Liver (tissue), 3 donors: ENCODE measurements at regions not wholly inside any gene's neighbourhood (a gene's known extent, or its start where the extent isn't known, plus 50 kb on each side); places are given as distances from the start of the nearest gene placed in this dataset.

Experiments
- EGR1 ChIP-seq, 2 donors: IDR thresholded peaks; 2 replicates each; pipeline ENCODE4 v1.6.1; 2016 to 2018; ENCODE audit warnings: antibody characterized with exemption in 2 of 2, low read depth in 2 of 2
- FOXA1 ChIP-seq: IDR thresholded peaks from 2 replicates; pipeline ENCODE4 v1.6.1; 2016; ENCODE audit warnings: antibody characterized with exemption
- FOXA2 ChIP-seq: IDR thresholded peaks from 2 replicates; pipeline ENCODE4 v1.6.1; 2016; ENCODE audit warnings: antibody characterized with exemption
- GABPA ChIP-seq, 2 donors: IDR thresholded peaks in 1 of 2; conservative IDR thresholded peaks in 1 of 2; 2 replicates each; pipeline ENCODE4 v1.6.1; 2016; ENCODE audit warnings: antibody characterized with exemption in 2 of 2, mild to moderate bottlenecking in 1 of 2, moderate library complexity in 1 of 2
- HNF4A ChIP-seq, 2 donors: conservative IDR thresholded peaks; 2 replicates each; pipeline ENCODE4 v1.6.1; 2016; ENCODE audit warnings: antibody characterized with exemption in 2 of 2, mild to moderate bottlenecking in 2 of 2
- JUND ChIP-seq, 2 donors: IDR thresholded peaks; 2 replicates each; pipeline ENCODE4 v1.6.1; 2016; ENCODE audit warnings: antibody characterized with exemption in 2 of 2
- MAX ChIP-seq: IDR thresholded peaks from 2 replicates; pipeline ENCODE4 v1.6.1; 2016; ENCODE audit warnings: antibody characterized with exemption
- RAD21 ChIP-seq, 2 donors: IDR thresholded peaks; 2 replicates each; pipeline ENCODE4 v1.6.1; 2016; ENCODE audit warnings: antibody characterized with exemption in 2 of 2, mild to moderate bottlenecking in 2 of 2
- SP1 ChIP-seq: IDR thresholded peaks from 2 replicates; pipeline ENCODE4 v1.6.1; 2018; ENCODE audit warnings: antibody characterized with exemption, mild to moderate bottlenecking
- TAF1 ChIP-seq: conservative IDR thresholded peaks from 2 replicates; pipeline ENCODE4 v1.6.1; 2016; ENCODE audit warnings: antibody characterized with exemption, mild to moderate bottlenecking
- YY1 ChIP-seq: IDR thresholded peaks from 2 replicates; pipeline ENCODE4 v1.6.1; 2016; ENCODE audit warnings: antibody characterized with exemption, mild to moderate bottlenecking
- ZBTB33 ChIP-seq: IDR thresholded peaks from 2 replicates; pipeline ENCODE4 v1.6.1; 2016; ENCODE audit warnings: antibody characterized with exemption
- TF ChIP-seq, protein P1 (sequence below): fragments of 150-350 bp; IDR thresholded peaks from 2 replicates; pipeline ENCODE4 v1.5.1; 2017; ENCODE audit warnings: improper control_type of control experiment, low read depth, low read length; ENCODE audit not compliant: missing input control
- TF ChIP-seq, protein P2 (sequence below): IDR thresholded peaks from 2 replicates; pipeline ENCODE4 v1.6.1; 2016; ENCODE audit warnings: antibody characterized with exemption, mild to moderate bottlenecking
- donor health status: healthy.
- donor health status: healthy.

GRCh38 chr11:50379484-50379883 lies 346.8 kb downstream of the OR4C45 start:
- TF ChIP-seq, protein P1, sequence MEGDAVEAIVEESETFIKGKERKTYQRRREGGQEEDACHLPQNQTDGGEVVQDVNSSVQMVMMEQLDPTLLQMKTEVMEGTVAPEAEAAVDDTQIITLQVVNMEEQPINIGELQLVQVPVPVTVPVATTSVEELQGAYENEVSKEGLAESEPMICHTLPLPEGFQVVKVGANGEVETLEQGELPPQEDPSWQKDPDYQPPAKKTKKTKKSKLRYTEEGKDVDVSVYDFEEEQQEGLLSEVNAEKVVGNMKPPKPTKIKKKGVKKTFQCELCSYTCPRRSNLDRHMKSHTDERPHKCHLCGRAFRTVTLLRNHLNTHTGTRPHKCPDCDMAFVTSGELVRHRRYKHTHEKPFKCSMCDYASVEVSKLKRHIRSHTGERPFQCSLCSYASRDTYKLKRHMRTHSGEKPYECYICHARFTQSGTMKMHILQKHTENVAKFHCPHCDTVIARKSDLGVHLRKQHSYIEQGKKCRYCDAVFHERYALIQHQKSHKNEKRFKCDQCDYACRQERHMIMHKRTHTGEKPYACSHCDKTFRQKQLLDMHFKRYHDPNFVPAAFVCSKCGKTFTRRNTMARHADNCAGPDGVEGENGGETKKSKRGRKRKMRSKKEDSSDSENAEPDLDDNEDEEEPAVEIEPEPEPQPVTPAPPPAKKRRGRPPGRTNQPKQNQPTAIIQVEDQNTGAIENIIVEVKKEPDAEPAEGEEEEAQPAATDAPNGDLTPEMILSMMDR, result no peak
- TF ChIP-seq SP1, result no peak
- no peak for TF ChIP-seq MAX
- TF ChIP-seq TAF1, result no peak
- TF ChIP-seq YY1, result no peak
- TF ChIP-seq, protein P2, sequence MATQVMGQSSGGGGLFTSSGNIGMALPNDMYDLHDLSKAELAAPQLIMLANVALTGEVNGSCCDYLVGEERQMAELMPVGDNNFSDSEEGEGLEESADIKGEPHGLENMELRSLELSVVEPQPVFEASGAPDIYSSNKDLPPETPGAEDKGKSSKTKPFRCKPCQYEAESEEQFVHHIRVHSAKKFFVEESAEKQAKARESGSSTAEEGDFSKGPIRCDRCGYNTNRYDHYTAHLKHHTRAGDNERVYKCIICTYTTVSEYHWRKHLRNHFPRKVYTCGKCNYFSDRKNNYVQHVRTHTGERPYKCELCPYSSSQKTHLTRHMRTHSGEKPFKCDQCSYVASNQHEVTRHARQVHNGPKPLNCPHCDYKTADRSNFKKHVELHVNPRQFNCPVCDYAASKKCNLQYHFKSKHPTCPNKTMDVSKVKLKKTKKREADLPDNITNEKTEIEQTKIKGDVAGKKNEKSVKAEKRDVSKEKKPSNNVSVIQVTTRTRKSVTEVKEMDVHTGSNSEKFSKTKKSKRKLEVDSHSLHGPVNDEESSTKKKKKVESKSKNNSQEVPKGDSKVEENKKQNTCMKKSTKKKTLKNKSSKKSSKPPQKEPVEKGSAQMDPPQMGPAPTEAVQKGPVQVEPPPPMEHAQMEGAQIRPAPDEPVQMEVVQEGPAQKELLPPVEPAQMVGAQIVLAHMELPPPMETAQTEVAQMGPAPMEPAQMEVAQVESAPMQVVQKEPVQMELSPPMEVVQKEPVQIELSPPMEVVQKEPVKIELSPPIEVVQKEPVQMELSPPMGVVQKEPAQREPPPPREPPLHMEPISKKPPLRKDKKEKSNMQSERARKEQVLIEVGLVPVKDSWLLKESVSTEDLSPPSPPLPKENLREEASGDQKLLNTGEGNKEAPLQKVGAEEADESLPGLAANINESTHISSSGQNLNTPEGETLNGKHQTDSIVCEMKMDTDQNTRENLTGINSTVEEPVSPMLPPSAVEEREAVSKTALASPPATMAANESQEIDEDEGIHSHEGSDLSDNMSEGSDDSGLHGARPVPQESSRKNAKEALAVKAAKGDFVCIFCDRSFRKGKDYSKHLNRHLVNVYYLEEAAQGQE, result no peak
- no peak for TF ChIP-seq EGR1 (IDR thresholded peaks at IDR 0.05; ENCODE audit: low read depth in 2 of 2)
- TF ChIP-seq FOXA2, result no peak
- TF ChIP-seq FOXA1, result no peak
- no peak for TF ChIP-seq JUND (IDR thresholded peaks at IDR 0.05)
- no peak for TF ChIP-seq ZBTB33
- no peak for TF ChIP-seq GABPA (IDR thresholded peaks at IDR 0.05 in 1 of 2, conservative IDR thresholded peaks at IDR 0.05 in 1 of 2)
- TF ChIP-seq RAD21 (IDR thresholded peaks at IDR 0.05), result no peak
- TF ChIP-seq HNF4A (conservative IDR thresholded peaks at IDR 0.05), result no peak
